Activated T-cell treated with anti-CD3 and anti-CD28 coated beads, Interleukin-2, amount 50 U/mL, for 48 hours (primary cell): ENCODE measurements at regions not wholly inside any gene's neighbourhood (a gene's known extent, or its start where the extent isn't known, plus 50 kb on each side); places are given as distances from the start of the nearest gene placed in this dataset.
"Not testable (repeated sequence)": the region's sequence is repeated elsewhere in the genome, so short reads cannot be mapped to it uniquely, and the experiment has no call there.

Experiments
- DNase-seq, 2 experiments: peaks; one replicate each; pipeline ENCODE4 v3.0.0-alpha.2; 2020

GRCh38 chr11:44388828-44389657, 79.1 kb upstream of the ALX4 start:
- no peak for DNase-seq

GRCh38 chr11:44389963-44390605, 80.1 kb upstream of the ALX4 start:
- DNase-seq = no peak

GRCh38 chr11:44391004-44391403, 81.1 kb upstream of the ALX4 start:
- DNase-seq = not testable (repeated sequence)

GRCh38 chr11:44396746-44397145, 86.8 kb upstream of the ALX4 start:
- DNase-seq = not testable (repeated sequence)

- DNase-seq = no peak
Measured at GRCh38 chr11:44397586-44398178, 87.7 kb upstream of the ALX4 start.

GRCh38 chr11:44398266-44399030, 88.5 kb upstream of the ALX4 start:
- no peak for DNase-seq

GRCh38 chr11:44399968-44400367, 90.0 kb upstream of the ALX4 start:
- DNase-seq = no peak

- no peak for DNase-seq
Measured at GRCh38 chr11:44400431-44400830, 90.5 kb upstream of the ALX4 start.

GRCh38 chr11:44402466-44403075, 92.6 kb upstream of the ALX4 start:
- no peak for DNase-seq

- no peak for DNase-seq
Measured at GRCh38 chr11:44403176-44403575, 93.2 kb upstream of the ALX4 start.

- DNase-seq = no peak
Measured at GRCh38 chr11:44403587-44404273, 93.8 kb upstream of the ALX4 start.

- no peak for DNase-seq
Measured at GRCh38 chr11:44404301-44404700, 94.4 kb upstream of the ALX4 start.

GRCh38 chr11:44404736-44405395, 94.9 kb upstream of the ALX4 start:
- DNase-seq = no peak

- DNase-seq = no peak
Measured at GRCh38 chr11:44407211-44407996, 97.5 kb upstream of the ALX4 start.

GRCh38 chr11:44408141-44408540, 98.2 kb upstream of the ALX4 start:
- no peak for DNase-seq

GRCh38 chr11:44408711-44409470, 99.0 kb upstream of the ALX4 start:
- DNase-seq = no peak

GRCh38 chr11:44409558-44410236, 99.8 kb upstream of the ALX4 start:
- DNase-seq = no peak

- no peak for DNase-seq
Measured at GRCh38 chr11:44416776-44417175, 106.8 kb upstream of the ALX4 start.

- no peak for DNase-seq
Measured at GRCh38 chr11:44417731-44418455, 108.0 kb upstream of the ALX4 start.
